ENCODE measurements at regions not wholly inside any gene's neighbourhood (a gene's known extent, or its start where the extent isn't known, plus 50 kb on each side); places are given as distances from the start of the nearest gene placed in this dataset.

DNA sequence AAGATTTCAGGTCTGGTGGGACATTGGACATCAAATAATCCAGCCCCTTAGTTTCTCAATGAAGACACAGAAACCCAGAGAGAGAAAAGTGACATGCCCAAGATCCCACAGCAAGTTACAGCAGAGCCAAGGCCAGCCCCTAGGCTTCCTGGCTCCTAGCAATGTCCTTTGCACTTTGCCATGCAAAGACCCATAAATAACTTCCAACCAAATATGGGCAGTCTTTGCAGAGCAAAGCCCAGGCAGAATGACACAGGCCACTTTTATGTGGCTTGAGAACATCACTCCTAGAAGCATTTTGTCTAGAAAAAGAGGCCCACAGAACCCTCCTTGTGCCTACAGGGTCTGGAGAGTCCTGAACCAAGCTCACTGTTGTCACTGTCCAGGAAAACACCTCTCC lies 78.1 kb upstream of the ATP6AP2 start:
- TF ChIP-seq, protein P1, sequence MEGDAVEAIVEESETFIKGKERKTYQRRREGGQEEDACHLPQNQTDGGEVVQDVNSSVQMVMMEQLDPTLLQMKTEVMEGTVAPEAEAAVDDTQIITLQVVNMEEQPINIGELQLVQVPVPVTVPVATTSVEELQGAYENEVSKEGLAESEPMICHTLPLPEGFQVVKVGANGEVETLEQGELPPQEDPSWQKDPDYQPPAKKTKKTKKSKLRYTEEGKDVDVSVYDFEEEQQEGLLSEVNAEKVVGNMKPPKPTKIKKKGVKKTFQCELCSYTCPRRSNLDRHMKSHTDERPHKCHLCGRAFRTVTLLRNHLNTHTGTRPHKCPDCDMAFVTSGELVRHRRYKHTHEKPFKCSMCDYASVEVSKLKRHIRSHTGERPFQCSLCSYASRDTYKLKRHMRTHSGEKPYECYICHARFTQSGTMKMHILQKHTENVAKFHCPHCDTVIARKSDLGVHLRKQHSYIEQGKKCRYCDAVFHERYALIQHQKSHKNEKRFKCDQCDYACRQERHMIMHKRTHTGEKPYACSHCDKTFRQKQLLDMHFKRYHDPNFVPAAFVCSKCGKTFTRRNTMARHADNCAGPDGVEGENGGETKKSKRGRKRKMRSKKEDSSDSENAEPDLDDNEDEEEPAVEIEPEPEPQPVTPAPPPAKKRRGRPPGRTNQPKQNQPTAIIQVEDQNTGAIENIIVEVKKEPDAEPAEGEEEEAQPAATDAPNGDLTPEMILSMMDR (IDR thresholded peaks at IDR 0.05 in 2 of 3, conservative IDR thresholded peaks at IDR 0.05 in 1 of 3; ENCODE audit: control insufficient read depth in 2 of 3, extremely low read depth in 1 of 3, insufficient read depth in 1 of 3, low read depth in 3 of 3, low read length in 3 of 3): no peak
- TF ChIP-seq ZNF217 (IDR thresholded peaks at IDR 0.05) (no peak), NR2F1 (conservative IDR thresholded peaks at IDR 0.05) (no peak), ZNF24 (IDR thresholded peaks at IDR 0.05) (no peak), SREBF2 (IDR thresholded peaks at IDR 0.05; ENCODE audit: low read length) (no peak), EP300 (IDR thresholded peaks at IDR 0.05; ENCODE audit: borderline replicate concordance in 1 of 2, control insufficient read depth in 1 of 2, low read depth in 2 of 2, low read length in 2 of 2) (no peak), RAD51 (IDR thresholded peaks at IDR 0.05) (no peak), NR2C2 (IDR thresholded peaks at IDR 0.05; ENCODE audit: borderline replicate concordance, control insufficient read depth, insufficient read length, low read depth) (no peak)
